NCI-H146 (cell line): ENCODE measurements at regions not wholly inside any gene's neighbourhood (a gene's known extent, or its start where the extent isn't known, plus 50 kb on each side); places are given as distances from the start of the nearest gene placed in this dataset.

Experiments
- DNase-seq: peaks from one replicate; lab custom pipeline; 2025; lab: John Stamatoyannopoulos, UW

DNA sequence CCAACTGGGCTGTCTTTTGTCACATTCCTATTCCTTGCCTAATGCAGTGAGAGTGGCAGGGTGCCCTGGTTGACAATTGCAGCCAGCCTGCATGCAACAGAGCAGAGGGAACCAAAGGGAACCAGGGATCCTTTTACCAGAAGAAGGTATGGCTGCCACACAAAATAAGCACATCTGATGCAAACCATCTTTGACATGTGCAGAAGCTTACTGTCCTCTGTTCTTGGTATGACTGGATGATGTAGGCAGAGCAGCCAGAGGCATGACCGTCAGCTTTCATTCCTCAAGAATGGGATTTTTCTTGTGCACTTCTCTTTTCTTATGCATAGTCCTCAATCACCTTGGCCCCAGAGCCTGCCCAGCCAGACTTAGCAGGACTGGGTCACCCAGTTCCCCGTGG lies 116.1 kb downstream of the UQCRFS1 start:
- no peak for DNase-seq

DNA sequence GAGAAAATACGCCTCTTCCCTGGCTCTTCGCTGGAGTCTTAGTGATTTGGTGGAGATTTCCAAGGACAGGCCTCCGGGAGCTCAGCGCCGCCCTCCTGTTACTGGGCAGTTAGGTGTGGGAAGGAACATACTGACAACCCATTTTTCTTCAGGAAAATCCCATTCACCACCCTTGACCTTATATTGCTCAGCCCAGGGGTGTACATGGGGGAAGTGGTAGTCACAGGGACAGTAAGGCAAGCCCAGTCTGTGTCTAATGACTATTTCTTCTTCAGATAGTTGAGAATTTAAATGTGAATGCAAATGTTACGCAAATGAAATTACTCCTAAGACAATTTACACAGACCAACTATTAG lies 119.4 kb downstream of the UQCRFS1 start:
- DNase-seq, result no peak

DNA sequence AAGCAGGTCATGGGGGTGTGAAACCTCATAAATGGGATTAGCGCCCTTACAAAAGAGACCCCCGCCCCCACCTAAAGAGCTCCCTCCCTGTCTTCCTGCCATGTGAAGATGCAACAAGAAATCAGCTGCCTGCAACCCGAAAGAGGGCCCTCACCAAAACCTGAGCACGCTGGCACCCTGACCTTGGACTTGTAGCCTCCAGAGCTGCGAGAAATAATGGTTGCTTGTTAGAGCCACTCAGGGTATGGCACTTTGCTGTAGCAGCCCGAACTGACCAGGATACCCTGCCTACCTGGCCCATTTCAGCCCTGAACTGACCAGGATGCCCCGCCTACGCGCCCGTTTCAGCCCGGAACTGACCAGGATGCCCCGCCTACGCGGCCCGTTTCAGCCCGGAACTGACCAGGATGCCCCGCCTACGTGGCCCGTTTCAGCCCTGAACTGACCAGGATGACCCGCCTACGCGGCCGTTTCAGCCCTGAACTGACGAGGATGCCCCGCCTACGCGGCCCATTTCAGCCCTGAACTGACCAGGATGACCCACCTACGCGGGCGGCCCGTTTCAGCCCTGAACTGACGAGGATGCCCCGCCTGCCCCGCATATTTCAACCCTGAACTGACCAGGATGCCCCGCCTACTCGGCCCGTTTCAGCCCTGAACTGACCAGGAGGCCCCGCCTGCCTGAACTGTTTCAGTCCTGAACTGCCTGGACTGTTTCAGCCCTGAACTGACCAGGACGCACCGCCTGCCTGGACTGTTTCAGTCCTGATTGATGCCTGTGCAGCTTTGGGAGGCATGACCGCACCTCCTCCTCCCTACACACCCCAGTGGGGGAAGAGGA lies 120.0 kb downstream of the UQCRFS1 start:
- no peak for DNase-seq

DNA sequence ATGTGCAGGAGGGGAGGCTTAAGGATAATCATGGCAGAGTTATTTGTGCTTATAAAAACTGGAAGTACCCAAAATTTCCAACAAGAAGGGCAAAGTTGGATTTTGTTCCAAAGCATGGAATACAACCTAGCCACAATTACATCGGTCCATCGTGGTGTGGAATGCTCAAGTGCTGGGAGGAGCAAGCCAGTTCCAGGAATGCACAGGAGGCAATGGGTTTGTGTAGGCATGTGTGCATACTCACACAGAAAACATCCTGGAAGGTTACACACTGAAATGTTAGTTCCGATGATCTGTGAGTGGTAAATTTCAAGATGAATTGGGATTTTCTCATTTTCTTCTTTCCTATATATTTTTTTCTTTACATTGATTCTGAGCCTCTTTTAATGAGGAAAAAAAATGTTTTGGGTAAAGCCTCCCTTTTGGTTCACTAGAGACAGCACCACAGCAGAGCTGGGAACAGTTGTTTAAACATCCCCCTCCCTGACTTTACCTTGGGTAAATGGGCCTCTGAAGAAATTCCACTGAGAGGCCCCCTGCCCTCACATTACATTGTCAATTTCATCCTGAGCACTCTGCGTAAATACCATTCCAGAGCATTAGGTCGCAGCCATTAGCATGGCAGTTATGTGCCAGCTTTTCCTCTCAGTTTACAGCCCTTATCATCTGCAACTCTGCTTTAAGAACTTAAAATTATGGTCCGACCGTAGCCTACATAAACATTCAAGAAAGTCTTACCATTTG lies 122.0 kb downstream of the UQCRFS1 start:
- DNase-seq, result no peak

DNA sequence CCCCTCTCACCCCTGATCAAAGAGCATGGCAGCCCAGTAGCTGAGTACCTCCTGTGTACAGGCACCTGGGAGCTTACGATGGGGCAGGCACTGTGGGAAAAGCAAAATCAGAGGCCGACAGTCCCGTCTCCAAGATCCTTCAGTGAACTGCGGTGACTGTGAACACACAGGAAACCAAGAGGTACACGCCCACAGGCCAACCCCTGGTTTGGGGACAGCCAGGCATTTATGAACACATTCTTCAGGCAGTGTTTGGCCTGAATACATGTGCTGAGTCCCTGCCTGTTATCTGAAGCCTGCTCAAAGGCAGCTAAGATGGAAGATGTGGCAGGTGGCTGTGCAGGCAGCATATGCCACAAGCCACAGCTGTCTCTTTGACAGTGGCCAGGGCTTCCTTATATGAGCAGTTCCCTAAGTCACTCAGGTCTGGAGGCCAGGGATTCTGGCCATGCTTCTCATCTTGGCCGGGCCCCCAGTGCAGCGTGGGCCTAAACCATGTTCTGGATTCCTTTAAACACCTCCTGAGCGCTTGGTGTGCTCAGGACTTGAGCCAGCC lies 123.6 kb downstream of the UQCRFS1 start:
- no peak for DNase-seq

DNA sequence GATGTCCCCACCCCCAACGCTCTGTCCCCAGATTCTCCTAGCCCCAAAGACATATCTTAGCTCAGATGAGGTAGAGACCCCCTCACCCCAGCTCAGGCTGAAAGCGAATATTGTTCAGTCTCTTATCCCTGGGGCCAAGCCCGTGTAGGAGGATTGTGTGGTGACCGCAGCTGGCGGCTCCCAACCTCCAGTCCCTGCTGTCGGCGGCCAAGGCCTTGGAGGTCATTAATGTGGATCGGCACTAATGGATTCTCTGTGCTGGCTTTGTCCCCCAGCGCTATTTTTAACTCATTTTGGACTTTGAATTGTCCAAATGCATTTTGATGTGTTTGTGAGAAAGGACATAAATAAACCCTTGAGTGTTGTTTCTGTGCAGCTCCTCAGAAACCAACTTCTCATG lies 124.2 kb downstream of the UQCRFS1 start:
- no peak for DNase-seq

DNA sequence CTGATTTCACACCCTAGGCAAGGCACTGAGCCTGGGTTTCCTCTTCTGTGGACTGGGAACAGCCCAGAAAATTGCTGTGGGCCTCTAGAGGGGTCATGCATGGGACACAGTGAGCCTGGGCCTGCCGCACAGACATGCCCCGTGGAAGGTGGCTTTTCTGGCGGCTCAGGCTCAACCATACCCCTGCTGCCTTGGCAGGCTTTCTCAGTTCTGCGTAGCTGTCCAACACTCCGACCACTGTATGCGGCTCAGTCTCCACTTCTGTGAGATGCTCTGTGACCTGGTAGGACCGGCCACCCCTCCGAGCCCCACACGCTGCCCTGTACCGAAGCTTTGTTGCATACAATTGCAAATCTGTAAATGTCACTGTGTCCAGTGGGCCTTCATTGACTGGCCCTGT lies 126.3 kb downstream of the UQCRFS1 start:
- no peak for DNase-seq

DNA sequence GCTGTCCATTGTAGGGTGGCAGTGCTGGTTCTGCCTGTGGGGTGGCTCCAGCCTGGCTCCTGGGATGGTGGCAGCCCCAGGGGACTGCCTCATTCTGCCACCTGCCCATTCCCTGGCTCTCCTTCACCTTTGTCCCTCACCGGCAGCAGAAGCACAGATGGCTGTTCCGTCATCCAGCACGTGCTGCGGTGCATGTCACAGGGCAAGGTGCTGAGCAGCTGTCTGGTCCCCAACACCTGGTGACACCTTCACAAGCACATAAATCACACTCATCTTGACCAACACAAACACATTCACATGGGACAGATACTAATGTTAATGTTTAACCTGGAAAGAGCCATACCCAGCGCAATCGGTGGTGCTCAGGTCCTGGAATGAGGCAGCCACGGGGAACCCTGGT lies 126.8 kb downstream of the UQCRFS1 start:
- DNase-seq, result no peak

DNA sequence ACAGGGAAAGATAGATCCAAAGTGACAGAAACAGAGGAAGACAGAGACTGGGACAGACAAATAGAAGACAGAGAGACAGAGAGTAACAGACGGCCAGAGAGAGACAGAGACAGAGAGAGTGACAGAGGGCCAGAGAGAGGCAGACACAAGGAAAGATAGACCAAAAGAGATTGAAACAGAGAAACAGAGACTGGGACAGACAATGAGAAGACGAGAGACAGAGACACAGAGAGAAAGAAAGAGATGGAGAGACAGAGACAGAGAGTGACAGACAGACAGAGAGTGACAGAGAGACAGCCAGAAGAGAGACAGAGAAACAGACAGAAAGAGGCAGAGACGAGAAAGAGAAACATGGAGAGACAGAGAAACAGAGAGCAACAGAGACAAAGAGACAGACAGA lies 127.3 kb downstream of the UQCRFS1 start:
- no peak for DNase-seq

DNA sequence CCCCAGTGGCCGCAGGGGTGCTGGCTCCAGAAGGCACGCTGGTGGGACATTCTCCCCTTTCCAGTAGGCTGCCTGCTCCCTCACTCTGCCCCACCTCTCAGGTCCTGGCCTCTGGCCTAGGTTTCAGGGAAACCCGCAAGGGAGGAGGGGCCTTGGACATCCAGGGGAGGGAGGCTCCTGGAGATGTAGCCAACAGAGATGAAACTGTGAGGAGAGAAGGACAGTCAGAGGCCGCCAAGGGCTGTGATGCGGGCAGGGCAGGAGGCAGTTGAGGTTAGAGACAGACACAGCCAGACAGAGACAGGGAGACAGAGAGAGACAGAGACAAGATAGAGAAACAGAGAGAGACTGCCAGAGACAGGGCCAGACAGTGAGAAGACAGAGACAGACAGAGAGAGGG lies 127.7 kb downstream of the UQCRFS1 start:
- no peak for DNase-seq

DNA sequence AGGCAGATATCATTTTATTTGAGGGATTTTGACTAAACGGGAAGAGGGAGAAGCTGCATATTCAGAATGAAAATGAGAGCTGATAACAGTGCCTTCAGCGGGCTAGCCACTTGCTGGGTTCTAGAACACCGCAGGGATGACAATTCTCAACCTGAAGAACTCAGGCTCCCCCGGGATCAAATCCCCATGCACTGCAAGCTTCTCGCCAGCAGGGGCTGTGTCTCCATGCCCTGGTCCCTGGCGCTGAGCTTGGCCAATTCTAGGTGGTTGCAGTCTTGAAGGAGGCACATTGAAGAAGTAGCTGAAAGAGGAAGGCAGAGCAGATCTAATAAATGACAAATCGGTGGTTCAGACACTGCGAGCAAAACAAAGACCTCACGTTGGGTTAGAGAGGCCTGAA lies 128.7 kb downstream of the UQCRFS1 start:
- DNase-seq, result no peak

DNA sequence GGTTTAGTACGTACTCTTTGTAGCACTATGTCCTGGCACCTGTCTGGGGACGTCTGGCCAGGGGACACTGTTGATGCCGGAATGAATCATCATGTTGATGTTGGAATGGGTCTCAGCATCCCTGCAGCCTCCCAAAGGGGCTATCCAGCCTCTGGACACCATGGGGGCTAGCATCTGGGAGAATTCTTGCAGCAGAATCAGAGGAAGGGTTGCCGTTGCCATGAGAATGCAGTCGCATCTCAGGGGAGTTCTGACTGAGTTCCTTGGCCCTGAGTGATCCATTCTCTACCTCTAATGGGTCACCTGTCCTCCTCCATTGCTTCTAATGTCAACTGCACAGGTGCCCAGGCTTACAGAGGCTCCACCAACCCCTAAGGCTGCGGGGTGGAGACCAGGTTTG lies 129.1 kb downstream of the UQCRFS1 start:
- DNase-seq, result no peak

DNA sequence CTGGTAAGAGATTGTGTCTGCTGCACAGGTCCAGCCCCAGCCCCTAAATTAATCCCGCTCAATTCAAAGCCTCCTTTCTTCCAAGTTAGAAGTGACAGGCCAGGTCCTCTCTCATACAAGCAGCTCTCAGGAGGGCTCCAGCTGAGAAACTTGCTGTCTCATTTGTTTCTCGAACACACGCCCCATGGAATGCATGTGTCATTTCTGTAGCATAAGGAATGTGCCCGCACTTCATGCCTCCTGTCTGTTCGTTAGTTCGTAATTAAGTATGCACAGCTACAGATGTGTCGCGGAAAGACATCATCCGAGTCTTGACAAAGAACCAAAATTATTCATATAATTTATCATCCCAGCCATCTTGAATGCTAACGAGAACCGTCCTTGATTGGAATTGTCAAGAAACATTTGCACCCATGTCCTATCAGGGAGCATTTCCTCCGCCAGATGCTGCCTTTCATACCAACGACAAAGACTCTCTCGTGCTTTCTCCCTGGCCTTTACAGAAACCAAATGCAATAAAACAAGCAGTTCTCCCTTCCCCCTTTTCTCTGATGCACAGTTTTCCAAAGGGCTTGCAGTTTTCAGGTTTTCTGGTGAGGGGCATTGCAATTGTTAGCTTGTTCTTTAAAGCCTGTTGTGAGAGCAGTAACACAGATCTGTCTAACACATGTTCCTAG lies 133.5 kb downstream of the UQCRFS1 start:
- no peak for DNase-seq

DNA sequence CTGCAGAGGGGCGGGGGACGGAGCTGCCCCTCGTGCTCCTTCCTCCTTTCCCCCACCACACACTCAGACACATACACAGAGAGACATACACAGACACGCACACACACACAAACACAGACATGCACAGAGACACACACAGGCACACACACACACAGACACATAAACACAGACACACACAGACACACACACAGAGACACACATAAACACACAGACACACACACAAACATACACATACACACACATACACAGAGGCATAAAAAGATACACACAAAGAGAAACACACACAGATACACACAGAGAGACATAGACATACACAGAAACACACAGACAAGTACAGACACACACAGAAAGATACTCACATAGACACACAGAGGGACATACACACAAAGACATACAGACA lies 136.0 kb downstream of the UQCRFS1 start:
- DNase-seq, result no peak

DNA sequence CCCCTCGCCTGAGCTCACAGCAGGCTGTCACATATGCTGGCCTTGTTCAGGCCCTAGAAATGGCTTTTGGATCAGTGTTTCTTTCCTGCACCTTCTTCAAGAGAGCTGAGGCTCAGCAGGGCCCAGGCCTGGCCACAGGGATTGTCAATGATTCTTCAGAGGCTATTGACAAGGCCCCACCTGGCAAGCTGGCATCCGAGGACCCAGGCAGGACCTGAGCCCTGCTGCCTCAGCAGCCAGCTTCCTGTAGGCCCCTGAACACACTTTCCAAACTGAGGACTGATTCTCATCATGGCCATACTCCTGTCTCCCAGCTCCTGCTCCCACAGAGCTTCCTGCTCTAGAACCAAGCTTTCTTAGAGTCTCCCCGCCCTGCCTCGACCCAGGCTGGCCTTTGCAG lies 136.8 kb downstream of the UQCRFS1 start:
- DNase-seq, result no peak

DNA sequence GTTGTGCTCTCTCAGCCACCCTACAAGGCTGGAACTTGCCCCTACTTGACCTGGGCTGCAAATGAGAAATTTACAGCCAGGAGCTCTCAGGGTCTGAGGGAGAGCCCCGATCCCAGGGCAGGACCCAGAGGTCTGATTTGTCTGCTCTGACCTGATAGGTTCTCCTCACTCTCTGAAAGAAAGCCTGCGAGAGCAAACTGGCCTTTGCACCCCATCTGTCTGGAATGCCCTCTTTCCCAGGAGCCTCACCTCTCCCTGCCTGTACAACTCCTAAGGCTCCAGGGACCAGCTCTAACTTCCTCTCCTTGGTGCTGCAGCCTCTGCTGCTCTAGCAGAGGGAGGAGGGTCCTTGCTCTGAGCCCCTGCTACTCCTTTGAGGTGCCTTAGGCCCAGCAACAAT lies 137.8 kb downstream of the UQCRFS1 start:
- no peak for DNase-seq

DNA sequence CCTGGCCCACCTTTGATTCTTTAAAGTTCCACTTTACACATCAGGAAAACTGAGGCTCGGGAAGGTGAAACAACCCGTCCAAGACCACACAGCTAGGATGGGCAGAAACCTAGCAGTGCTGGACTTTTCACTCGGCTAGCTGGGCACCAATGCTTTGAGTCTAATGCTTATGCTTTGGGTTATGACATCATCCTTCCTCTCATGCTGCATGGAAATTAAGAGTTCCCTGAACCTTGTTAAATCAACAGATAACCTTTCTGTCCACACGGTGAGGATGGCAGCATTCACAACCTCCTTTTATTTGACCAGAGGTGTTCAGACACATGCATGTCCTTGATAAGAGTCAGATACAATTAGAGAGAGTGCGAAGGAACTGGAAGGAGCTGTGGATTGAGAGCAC lies 138.4 kb downstream of the UQCRFS1 start:
- no peak for DNase-seq

DNA sequence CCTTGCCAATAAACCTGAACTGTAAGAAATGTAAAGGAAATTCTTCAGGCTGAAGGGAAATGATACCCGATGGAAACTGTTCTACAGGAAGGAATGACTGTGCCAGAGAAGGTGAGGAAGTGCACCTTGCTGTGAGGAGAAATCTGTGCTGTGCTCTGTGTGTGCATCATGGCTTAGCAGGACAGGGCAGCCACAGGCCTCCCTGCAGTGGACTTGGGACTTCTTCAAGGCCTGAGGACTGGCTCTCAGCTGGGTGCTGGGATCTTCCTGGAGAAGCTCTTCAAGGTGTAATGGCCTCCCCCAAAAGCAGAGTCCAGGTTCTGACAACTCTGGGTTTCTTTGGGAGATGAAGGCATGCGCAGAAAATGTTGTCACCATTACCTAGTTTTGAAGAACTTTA lies 145.1 kb downstream of the UQCRFS1 start:
- no peak for DNase-seq

DNA sequence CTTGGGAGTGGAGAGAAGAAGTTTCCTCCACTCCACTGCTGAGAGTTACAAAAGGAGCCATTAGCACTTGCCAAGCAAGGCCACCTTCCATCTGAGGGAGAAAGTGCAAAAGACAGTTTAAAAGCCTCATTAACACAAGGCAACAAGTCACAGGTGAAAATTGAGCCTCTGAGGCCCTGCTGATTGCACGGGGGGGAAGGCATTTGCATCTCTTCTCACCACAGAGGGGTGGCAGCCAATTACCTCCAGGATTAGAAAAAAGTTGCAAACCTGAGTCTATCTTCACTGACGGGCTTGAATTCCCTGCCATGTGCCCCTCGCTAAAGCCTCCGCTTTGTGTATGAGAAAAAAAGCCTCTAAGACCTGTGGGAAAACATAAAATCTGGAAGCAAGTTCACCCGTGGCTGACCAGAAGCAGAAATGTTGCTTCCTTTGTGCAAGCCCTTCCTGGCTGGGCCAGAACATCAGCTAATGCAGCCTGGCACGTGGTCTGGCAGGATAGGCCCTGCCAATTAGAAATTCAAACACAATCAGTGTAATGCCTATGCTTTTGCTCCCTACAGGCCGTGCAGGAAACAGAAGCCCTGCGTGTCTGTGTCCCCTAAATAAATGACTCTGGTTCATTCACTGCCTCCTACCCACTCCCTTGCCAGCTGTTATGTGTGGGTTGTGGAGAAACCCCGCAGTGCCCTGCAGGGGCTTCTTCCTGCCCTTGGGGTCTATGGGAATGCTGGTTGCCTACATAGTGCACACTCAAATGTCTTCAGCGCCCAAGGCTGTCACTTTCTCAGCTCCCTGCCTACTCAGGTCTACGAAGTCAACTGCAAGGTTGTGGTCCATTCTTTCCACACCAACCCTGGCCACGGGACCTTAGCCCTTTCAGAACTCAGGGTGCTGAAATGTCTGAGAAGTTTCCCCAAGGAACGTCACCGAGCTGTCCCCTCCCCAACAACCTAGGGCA lies 150.2 kb downstream of the UQCRFS1 start:
- no peak for DNase-seq

DNA sequence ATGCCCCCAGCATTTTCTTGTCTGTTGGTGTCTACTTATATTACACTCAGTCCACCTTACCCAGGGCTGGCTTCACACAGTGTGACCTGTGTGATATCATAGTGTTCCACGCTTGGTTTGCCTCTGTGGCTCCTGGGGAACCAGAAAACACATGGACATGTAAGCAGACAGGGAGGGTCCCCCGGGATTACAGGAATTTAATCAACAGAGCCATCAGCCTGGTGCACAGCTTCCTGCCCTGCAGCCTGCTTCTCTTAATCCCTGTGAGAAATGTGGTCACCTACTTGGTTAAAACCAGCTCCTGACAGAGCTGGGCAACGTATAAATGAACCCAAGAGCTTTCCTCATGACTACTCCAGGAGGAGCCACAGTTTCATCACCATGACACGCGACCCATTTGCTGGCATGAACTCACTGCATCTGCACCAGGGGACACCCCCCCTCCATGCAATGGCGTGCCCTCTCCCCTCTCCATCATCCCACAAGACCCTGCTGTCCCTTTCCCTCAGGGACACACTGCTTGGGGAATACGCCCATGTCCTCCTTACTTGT lies 152.1 kb downstream of the UQCRFS1 start:
- DNase-seq, result no peak

DNA sequence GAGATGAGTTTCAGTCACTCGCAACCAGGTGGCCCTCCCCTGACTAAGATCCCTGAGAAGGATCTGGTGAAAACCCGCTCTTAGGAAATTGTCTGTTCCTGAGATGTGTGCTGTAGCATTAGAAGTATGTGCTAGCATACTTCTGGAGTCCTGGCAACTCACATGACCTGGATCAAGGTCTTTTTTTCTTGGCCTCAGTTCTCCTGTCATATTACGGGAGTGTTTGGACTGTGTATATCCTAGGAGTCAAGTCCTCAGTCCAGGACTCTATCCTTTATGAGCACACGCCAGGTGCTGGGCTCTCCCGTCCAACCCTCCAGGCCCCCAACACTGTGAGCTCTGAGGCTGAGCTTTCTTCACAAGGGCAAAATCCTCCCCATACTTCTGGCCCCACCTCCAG lies 156.4 kb downstream of the UQCRFS1 start:
- no peak for DNase-seq
